ENCODE measurements at regions not wholly inside any gene's neighbourhood (a gene's known extent, or its start where the extent isn't known, plus 50 kb on each side); places are given as distances from the start of the nearest gene placed in this dataset.

- TF ChIP-seq, protein P1, sequence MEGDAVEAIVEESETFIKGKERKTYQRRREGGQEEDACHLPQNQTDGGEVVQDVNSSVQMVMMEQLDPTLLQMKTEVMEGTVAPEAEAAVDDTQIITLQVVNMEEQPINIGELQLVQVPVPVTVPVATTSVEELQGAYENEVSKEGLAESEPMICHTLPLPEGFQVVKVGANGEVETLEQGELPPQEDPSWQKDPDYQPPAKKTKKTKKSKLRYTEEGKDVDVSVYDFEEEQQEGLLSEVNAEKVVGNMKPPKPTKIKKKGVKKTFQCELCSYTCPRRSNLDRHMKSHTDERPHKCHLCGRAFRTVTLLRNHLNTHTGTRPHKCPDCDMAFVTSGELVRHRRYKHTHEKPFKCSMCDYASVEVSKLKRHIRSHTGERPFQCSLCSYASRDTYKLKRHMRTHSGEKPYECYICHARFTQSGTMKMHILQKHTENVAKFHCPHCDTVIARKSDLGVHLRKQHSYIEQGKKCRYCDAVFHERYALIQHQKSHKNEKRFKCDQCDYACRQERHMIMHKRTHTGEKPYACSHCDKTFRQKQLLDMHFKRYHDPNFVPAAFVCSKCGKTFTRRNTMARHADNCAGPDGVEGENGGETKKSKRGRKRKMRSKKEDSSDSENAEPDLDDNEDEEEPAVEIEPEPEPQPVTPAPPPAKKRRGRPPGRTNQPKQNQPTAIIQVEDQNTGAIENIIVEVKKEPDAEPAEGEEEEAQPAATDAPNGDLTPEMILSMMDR (IDR thresholded peaks at IDR 0.05) = no peak
- TF ChIP-seq POLR2A (IDR thresholded peaks at IDR 0.05) = no peak
Measured at GRCh38 chr15:93212578-93212977, 123.6 kb upstream of the RGMA start.

Measured in tibial nerve (tissue), 3 donors.